22Rv1 (cell line): ENCODE measurements at regions not wholly inside any gene's neighbourhood (a gene's known extent, or its start where the extent isn't known, plus 50 kb on each side); places are given as distances from the start of the nearest gene placed in this dataset.

Source experiments
- ZFX ChIP-seq: fragments of 450-650 bp; IDR thresholded peaks from 2 replicates; pipeline ENCODE4 v1.6.1; 2017; ENCODE audit warnings: antibody characterized with exemption, borderline replicate concordance
- TF ChIP-seq, protein P1 (sequence below): fragments of 450-650 bp; IDR thresholded peaks from 2 replicates; pipeline ENCODE4 v1.5.1; 2017; ENCODE audit warnings: mild to moderate bottlenecking

DNA sequence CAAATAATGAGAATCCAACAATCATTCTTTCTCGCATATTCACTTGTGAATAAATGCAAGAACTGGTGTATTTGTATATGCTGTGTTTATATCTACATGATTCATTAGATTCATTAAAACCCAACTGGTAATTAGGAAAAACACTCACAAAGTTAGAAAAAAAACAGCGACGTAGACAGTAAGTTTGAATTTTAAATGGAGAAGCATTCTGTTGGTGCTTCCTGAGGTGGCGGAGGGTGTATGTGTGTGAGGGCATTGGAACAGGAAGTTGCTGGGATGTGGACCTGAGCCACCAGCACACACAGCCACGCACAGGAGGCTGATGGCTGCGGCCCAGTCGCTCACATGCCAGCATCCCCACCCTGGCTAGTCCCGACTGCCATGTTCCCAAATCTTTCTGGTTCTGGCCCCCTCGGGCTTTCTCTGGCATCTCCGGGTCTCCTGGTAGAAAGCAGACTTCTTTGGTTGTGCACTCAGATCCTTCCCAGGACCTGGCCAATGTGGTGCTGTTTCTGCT is 121.6 kb upstream of the IRF2BP2 start:
- TF ChIP-seq, protein P1, sequence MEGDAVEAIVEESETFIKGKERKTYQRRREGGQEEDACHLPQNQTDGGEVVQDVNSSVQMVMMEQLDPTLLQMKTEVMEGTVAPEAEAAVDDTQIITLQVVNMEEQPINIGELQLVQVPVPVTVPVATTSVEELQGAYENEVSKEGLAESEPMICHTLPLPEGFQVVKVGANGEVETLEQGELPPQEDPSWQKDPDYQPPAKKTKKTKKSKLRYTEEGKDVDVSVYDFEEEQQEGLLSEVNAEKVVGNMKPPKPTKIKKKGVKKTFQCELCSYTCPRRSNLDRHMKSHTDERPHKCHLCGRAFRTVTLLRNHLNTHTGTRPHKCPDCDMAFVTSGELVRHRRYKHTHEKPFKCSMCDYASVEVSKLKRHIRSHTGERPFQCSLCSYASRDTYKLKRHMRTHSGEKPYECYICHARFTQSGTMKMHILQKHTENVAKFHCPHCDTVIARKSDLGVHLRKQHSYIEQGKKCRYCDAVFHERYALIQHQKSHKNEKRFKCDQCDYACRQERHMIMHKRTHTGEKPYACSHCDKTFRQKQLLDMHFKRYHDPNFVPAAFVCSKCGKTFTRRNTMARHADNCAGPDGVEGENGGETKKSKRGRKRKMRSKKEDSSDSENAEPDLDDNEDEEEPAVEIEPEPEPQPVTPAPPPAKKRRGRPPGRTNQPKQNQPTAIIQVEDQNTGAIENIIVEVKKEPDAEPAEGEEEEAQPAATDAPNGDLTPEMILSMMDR: no peak
- no peak for TF ChIP-seq ZFX
